ENCODE measurements at regions not wholly inside any gene's neighbourhood (a gene's known extent, or its start where the extent isn't known, plus 50 kb on each side); places are given as distances from the start of the nearest gene placed in this dataset.
"Not testable (repeated sequence)": the region's sequence is repeated elsewhere in the genome, so short reads cannot be mapped to it uniquely, and the experiment has no call there.

DNA sequence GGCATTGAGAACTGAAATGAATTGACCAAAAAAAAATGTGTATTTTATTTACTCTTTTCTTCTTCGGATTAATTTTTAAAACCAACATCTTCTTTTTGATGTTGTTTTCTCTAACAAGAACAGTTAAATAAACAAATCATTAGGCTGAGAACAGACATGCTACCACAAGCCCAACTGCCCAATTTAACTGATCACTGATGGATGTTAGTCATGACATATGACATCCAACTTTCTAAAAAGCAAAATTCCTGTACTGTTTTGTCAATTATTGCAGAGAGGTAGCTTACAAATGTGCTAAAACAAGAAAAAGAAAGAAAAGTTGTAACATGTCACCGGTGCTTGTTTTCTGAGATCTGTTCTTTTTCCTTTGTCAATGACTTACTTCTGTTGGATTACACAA lies 232.1 kb downstream of the C11orf87 start:
- no peak for DNase-seq (ENCODE audit: low read depth)
- no peak overlapping the region for H3K4me3 ChIP-seq (ENCODE audit: low read depth, low read length)

DNA sequence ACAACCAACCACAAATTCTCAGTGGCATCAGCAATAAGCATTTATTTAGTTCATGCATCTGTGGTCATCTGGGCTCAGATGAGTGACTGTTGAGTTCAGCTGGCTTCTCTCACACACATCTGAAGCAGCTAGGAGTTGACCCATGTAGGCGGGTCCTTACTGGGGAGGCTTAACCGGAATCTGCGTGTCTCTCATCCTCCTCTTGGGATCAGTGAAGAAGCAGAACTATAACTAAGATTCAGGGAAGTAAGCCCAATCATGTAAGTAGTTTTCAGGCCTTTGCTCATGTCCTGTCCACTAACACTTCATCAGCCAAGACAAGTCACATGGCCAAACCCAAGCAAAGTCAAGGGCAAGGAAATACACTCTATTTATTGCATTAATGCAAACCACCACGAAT lies 236.2 kb downstream of the C11orf87 start:
- H3K4me3 ChIP-seq (ENCODE audit: low read depth, low read length), result no peak overlapping the region
- no peak for DNase-seq (ENCODE audit: low read depth)

- DNase-seq (ENCODE audit: low read depth), result no peak
- no peak overlapping the region for H3K4me3 ChIP-seq (ENCODE audit: low read depth, low read length)
Measured at GRCh38 chr11:109667719-109668118, 245.7 kb downstream of the C11orf87 start.

DNA sequence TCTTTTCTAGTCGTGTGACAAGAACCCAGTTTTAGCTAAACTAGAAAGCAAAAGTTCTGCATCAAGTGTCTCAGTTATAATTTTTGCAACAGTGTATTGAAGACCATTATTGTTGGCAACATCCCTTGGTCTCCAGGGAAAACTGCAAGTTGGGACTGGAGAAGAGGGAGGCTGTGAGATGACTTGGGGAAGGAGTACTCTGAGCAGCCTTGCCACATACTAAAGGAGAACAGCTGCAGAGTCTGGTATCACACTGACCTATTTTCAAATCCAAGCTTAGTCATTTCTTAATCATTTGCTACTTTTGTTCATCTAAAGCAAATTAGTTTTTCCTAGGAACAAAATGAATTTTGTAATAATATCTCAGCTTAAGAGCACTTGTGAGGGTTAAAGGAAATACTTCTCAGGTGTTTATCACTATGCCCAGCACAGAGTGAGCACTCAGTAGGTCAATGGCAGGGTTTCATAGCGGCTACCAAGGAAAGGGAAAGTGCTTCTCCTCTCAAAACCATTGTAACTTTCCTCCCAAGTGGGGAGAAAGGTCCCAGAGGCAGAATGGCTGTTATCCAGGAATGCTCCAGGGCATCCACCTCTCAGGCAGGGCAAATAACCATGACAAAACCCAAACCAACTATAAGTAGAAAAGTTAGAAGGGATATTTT lies 247.1 kb downstream of the C11orf87 start:
- H3K4me3 ChIP-seq (ENCODE audit: low read depth, low read length), result no peak overlapping the region
- DNase-seq (ENCODE audit: low read depth), result peak; percentile 15

- no peak for DNase-seq (ENCODE audit: low read depth)
- H3K4me3 ChIP-seq (ENCODE audit: low read depth, low read length), result no peak overlapping the region
Measured at GRCh38 chr11:109677231-109677630, 255.2 kb downstream of the C11orf87 start.

- H3K4me3 ChIP-seq (ENCODE audit: low read depth, low read length), result no peak overlapping the region
- DNase-seq (ENCODE audit: low read depth), result no peak
Measured at GRCh38 chr11:109677876-109678275, 255.9 kb downstream of the C11orf87 start.

DNA sequence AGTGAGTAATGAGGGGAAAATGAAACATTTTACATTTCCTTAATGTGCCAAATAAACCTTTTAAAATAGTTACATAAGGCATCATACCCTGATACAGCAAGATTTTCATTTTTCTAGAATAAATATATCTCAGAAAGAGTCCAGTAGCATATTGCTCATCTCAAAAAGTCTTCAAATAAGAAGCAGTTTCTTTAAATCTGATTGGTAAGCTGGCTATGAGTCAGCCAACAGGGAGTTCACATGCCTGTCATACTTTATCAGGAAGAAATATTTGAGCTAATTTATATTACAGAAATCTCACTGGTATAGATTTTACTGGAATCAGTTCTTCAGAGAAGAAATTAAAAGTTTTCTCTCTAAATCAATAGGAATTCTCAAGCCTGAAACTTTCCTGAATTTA lies 258.1 kb downstream of the C11orf87 start:
- DNase-seq (ENCODE audit: low read depth), result no peak
- H3K4me3 ChIP-seq (ENCODE audit: low read depth, low read length), result no peak overlapping the region

DNA sequence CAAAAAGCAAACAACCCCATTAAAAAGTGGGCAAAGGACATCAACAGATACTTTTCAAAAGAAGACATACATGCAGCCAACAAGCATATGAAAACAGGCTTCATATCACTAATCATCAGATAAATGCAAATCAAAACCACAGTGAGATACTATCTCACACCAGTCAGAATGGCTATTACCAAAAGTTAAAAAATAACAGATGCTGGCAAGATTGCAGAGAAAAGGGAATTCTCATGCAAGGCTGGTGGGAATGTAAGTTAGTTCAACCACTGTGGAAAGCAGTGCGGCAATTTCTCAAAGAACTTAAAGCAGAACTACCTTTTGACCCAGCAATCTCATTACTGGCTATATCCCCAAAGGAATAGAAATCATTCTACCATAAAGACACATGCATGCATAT lies 260.8 kb downstream of the C11orf87 start:
- not testable (repeated sequence) for H3K4me3 ChIP-seq (ENCODE audit: low read depth, low read length); DNase-seq (ENCODE audit: low read depth)

GRCh38 chr11:109695696-109696095 lies 273.7 kb downstream of the C11orf87 start:
- H3K4me3 ChIP-seq (ENCODE audit: low read depth, low read length), result no peak overlapping the region
- peak; percentile 94 for DNase-seq (ENCODE audit: low read depth)

GRCh38 chr11:109696191-109696897 lies 274.4 kb downstream of the C11orf87 start:
- H3K4me3 ChIP-seq (ENCODE audit: low read depth, low read length), result no peak overlapping the region

DNA sequence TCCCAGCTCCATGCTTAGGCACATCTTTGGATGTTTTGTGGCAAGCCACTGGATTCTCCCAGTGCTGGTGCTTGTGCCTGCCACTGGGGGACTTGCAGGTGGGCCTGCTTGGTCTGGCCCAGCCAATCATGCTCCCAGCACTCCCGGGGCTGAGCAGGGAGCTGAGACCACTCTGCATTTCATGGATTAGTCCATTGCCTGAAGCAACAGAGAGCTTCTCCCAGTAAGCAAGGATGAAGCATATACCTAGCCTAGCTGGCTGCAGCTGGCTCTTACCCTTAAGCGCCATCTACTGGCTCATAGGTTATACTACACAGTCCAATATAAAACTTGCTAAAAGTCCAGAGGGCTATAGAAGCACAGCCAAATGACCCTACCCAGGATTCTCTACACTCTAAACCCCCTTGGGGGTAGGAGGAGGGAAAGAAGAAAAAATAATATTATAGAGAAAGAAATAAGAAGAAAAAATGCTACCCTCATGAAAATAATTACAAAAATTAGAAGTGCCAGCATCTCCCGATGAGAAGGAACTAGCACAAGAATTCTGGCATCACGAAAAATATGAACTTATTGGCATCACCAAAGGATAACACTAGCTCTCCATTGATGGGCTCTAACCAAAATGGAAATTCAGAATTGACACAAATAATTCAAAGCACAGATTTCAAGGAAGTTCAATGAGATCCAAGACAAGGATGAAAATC lies 275.3 kb downstream of the C11orf87 start:
- DNase-seq (ENCODE audit: low read depth), result no peak
- no peak overlapping the region for H3K4me3 ChIP-seq (ENCODE audit: low read depth, low read length)

More at GRCh38 chr11:109696191-109696897, 274.4 kb downstream of the C11orf87 start:
- DNase-seq (ENCODE audit: low read depth), result peak; percentile 60

GRCh38 chr11:109698237-109698636 lies 276.2 kb downstream of the C11orf87 start:
- DNase-seq (ENCODE audit: low read depth), result no peak
- H3K4me3 ChIP-seq (ENCODE audit: low read depth, low read length), result no peak overlapping the region

DNA sequence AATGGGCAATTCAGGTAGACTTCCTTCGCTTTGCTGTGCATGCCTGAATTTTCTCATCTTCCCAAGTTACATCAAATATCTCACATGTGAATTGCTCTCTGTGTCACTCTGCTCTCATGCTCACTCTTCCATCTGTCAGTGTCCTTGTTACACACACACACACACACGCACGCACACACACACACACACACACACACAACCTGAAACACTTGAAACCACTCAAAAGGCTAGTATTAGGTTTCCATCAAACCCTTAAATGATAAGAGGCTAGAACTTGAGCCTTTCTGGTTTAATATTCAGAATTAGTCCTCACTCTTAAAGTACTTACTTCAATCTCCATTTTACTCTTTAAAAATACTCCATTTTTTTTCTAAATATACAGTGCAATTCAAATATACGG lies 282.4 kb downstream of the C11orf87 start:
- DNase-seq (ENCODE audit: low read depth), result no peak
- no peak overlapping the region for H3K4me3 ChIP-seq (ENCODE audit: low read depth, low read length)

- no peak for DNase-seq (ENCODE audit: low read depth)
Measured at GRCh38 chr11:109706945-109707344, 285.0 kb downstream of the C11orf87 start.

DNA sequence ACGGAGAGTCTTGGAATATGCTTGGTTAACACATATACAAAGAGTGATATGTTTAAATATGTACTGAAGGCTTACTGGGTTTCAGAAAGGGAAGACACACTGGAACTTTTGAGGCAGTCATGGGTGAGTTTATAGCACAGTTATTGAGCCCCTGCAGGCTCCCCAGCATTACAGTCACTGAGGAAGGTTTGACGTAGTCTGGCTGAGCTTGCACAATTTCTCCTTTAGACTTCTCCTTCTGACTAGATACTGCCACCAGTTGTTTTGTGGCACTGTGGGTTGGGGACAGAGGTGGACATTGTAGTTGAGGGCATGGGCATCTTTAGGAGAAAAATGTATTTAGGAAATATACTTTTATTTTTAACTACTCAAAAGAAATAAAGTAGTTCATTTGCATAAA lies 285.4 kb downstream of the C11orf87 start:
- DNase-seq (ENCODE audit: low read depth), result no peak

More at GRCh38 chr11:109706945-109707344, 285.0 kb downstream of the C11orf87 start:
- no peak overlapping the region for H3K4me3 ChIP-seq (ENCODE audit: low read depth, low read length)

GRCh38 chr11:109708184-109708583 lies 286.2 kb downstream of the C11orf87 start:
- no peak for DNase-seq (ENCODE audit: low read depth)
- no peak overlapping the region for H3K4me3 ChIP-seq (ENCODE audit: low read depth, low read length)

More for the DNA sequence above, 285.4 kb downstream of the C11orf87 start:
- no peak overlapping the region for H3K4me3 ChIP-seq (ENCODE audit: low read depth, low read length)

DNA sequence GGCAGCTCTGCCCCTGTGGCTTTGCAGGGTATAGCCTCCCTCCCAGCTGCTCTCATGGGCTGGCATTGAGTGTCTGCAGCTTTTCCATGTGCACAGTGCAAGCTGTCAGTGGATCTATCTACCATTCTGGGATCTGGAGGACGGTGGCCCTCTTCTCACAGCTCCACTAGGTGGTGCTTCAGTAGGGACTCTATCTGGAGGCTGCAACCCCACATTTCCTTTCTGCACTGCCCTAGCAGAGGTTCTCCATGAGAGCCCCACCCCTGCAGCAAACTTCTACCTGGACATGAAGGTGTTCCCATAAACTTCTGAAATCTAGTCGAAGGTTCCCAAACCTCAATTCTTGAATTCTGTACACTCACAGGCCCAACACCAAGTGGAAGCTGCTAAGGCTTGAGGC lies 292.5 kb downstream of the C11orf87 start:
- H3K4me3 ChIP-seq (ENCODE audit: low read depth, low read length); DNase-seq (ENCODE audit: low read depth): not testable (repeated sequence)

DNA sequence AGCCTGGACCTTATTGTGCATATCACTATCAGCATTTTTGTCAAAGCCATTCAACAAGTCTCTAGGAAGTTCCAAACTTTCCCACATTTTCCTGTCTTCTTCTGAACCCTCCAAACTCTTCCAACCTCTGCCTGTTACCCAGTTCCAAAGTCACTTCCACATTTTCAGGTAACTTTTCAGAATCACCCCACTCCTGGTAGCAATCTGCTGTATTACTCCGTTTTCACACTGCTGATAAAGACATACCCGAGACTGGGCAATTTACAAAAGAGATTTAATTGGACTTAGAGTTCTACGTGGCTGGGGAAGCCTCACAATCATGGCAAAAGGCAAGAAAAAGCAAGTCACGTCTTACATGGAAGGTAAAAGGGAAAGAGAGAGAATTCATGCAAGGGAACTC lies 293.4 kb downstream of the C11orf87 start:
- not testable (repeated sequence) for DNase-seq (ENCODE audit: low read depth); H3K4me3 ChIP-seq (ENCODE audit: low read depth, low read length)

DNA sequence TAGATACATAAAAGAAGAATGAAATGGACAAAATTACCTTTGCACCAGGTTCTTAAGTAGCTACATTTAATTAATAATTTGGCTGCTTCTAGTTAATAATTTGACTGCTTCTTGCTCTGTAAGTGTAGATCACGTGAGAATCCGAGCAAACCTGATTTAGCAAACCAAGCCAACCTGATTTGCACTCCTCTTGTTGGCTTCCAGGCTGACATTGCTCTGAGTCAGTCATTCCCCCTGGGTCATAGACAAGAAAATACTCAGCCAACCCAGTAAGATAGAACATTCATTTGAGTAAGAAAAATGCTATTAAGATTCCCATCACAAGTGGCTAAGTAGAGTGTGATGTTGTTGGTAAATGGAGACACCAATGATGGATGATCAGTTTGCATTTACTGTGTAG lies 304.1 kb downstream of the C11orf87 start:
- H3K4me3 ChIP-seq (ENCODE audit: low read depth, low read length), result no peak overlapping the region
- no peak for DNase-seq (ENCODE audit: low read depth)

- H3K4me3 ChIP-seq (ENCODE audit: low read depth, low read length), result no peak overlapping the region
- DNase-seq (ENCODE audit: low read depth), result no peak
Measured at GRCh38 chr11:109728056-109728455, 306.1 kb downstream of the C11orf87 start.
